GM19239 (cell line): ENCODE measurements at regions not wholly inside any gene's neighbourhood (a gene's known extent, or its start where the extent isn't known, plus 50 kb on each side); places are given as distances from the start of the nearest gene placed in this dataset.
"Not testable (repeated sequence)": the region's sequence is repeated elsewhere in the genome, so short reads cannot be mapped to it uniquely, and the experiment has no call there.

Experiments
- DNase-seq: peaks from one replicate; pipeline ENCODE4 v3.0.0; 2011; ENCODE audit warnings: low spot score; ENCODE audit not compliant: insufficient read length
- FAIRE-seq: peaks from 2 replicates; lab custom pipeline; 2011; peaks lifted over from hg19 to GRCh38; lab: Jason Lieb, UNC

DNA sequence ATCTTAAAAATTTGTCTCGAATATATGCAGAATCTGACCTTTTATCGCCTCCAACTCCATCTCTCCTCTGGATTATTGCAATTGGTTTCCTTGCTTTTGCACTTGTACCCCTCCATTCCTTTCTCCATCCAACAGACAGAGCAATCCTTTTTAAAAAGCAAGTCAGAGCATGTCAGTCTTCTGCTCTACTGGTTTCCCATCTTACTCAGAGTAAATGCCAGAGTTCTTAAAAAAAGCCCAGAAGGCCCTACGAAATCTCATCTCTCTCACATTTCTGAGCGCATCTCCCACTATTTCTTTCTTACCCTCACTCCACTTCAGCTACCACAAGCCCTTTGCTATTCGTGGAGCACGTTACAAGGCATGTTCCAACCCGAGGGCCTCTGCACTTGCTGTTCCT is 236.9 kb upstream of the DDHD1 start:
- DNase-seq: no peak
- no peak for FAIRE-seq

GRCh38 chr14:53389202-53389601 is 236.1 kb upstream of the DDHD1 start:
- FAIRE-seq (no peak), DNase-seq (no peak)

DNA sequence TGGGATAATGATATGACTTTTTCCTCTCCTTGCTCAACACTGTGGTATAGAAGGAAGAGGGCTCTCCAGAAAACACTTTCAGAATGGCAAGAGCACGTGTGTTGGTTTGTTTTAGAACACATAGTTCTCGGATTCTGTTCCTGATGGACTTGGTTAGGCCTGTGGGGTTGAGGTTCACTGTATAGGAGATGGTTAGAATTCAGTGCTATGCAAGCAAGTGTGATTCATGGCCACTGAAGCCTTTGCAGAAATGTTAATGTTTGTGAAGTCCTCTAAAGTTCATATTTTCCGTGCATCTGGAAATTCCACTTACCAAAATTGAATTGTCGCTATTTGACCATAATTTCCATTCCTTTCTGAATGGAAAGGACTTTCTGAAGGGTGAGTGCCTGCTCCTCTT is 233.2 kb upstream of the DDHD1 start:
- FAIRE-seq (no peak), DNase-seq (no peak)

DNA sequence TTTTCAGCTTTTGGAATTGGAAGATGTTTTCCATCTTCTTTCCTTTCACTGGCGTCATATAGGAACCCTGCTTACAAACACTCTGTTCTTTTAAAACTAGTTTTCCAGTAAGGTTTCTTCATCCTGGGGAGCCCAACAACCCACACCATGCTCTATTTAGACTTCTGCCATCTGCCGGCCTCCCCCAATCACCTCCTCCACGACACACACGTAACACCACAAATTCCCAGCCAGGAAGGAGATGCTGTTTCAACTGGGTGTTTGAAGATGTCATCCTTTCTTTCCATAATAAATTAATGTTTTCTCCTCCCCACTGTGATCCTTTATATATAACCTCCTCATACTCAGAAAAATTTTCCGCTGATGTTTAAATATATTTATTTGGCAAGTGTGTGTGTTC is 231.4 kb upstream of the DDHD1 start:
- FAIRE-seq: no peak
- no peak for DNase-seq

DNA sequence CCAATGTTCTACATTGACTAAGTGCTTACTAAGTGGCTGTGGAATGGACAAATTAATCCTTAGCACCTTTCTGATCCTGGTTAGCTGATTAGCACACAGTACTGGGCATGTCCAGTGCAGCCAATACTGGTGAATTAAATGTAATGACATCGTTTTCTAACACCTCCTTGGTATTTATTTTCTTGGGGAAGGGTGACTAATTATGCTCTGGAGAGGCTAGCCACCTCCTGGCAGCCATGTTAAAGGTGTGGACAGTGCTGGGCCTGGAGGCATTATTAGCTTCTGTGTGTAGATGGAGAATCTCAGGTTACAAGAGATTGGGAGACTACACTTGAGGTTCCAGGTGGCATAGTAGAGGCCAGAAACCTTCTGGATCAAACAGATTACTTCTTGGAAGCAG is 230.9 kb upstream of the DDHD1 start:
- no peak for FAIRE-seq
- DNase-seq: no peak

- no peak for FAIRE-seq
- DNase-seq: no peak
These were observed 228.8 kb upstream of the DDHD1 start for GRCh38 chr14:53381895-53382294.

DNA sequence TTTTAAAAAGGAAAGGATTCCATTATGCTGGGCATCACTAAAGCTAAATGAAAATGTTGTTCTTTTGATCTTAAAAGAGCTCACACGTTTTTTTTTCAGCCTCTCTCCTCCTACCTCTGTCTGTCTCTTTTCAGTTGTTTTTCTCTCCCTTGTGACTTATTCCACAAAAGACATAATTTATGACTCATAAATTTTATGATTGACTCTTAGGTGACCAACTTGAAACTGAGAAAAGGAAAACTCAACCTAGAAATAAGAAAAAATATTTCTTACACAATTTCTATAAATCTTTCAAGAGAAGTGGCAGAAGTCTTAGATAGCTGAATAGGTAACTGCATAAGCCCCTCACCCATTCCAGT is 227.7 kb upstream of the DDHD1 start:
- no peak for FAIRE-seq

GRCh38 chr14:53380052-53380866 is 227.1 kb upstream of the DDHD1 start:
- FAIRE-seq: no peak

More for the DNA sequence above, 227.7 kb upstream of the DDHD1 start:
- DNase-seq: no peak

DNA sequence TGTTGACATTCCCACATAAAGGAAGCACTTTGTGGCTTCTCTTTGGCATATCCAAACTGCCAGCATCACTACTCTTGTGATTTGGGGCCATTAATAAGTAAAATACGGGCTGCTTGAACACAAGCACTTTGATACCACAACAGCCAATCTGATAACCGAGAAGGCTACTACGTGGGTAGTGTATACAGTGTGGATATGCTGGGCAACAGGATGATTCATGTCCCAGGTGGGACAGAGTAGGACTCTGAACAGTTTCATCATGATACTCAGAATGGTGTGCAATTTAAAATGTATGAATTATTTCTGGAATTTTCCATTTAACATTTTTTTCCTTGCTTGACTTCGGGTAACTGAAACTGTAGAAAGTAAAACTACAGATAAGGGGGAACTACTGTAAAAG is 225.0 kb upstream of the DDHD1 start:
- no peak for FAIRE-seq
- DNase-seq: no peak

More at GRCh38 chr14:53380052-53380866, 227.1 kb upstream of the DDHD1 start:
- DNase-seq: no peak

- DNase-seq (no peak), FAIRE-seq (no peak)
These were observed 222.9 kb upstream of the DDHD1 start for GRCh38 chr14:53376064-53376463.

DNA sequence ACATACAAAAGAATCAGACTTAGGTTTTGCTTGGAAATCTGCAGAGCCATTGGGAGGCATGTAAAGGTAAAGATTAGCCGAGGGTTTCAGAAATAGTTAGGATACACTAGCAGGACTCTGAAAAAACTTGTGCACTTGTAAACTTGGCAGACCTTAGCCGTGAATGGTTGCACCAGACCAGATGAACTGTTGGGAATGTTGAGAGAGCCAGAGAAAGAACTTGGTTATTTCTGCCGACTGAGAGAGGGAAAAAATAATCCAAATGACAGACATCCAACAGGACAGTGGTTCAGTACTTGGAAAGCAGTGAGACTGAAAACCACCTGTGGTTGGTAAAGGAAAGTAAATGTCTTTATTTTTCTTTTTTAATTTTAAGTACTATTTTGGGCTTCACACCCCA is 222.5 kb upstream of the DDHD1 start:
- FAIRE-seq (no peak), DNase-seq (no peak)

DNA sequence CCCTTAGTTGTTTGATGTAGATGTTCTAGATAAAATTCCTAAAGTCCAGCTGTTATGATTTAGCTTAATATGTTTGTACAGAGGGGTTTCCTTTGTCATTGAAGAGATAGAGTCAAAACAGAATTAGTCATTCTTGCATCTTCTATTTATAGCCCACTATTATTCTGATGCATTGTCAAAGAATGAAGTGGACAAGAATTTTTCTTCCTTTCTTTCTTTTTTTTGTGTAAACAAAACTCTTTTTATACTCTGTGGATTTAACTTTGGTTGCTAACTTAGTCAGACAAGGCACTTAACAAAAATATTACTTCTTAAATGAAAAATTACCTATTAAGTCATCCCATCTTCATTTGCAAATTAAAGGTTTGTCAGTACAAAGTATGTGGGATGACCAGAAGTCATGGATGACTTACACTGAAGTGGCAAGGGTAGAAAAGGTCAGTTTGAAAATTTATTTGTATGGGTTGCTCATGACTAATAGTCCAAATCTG is 215.6 kb upstream of the DDHD1 start:
- no peak for FAIRE-seq

GRCh38 chr14:53368066-53368465 is 214.9 kb upstream of the DDHD1 start:
- DNase-seq: no peak
- FAIRE-seq: no peak

More for the DNA sequence above, 215.6 kb upstream of the DDHD1 start:
- DNase-seq: no peak

DNA sequence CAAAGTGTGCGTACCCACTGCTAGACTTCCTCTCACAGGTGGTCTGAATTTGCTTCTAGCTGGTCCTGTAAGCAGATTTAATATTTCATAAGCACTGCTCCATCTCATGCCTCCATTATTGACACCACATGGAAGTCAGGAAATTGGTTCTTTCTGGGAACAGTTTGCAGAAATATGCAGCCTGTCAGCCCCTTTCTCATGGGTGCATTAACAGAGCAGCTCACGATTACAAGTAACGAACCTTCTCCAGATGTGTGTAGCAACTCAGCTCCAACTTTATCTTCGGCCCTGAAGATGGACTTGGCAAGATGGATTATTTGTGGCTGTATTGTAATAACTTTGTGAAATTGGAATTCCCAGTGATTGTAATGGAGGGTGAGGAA is 214.5 kb upstream of the DDHD1 start:
- DNase-seq (no peak), FAIRE-seq (no peak)

- DNase-seq: no peak
- FAIRE-seq: no peak
These were observed 212.5 kb upstream of the DDHD1 start for GRCh38 chr14:53365486-53366130.

- not testable (repeated sequence) for FAIRE-seq
These were observed 209.8 kb upstream of the DDHD1 start for GRCh38 chr14:53362916-53363315.

GRCh38 chr14:53360829-53361228 is 207.7 kb upstream of the DDHD1 start:
- DNase-seq (no peak), FAIRE-seq (no peak)

More at GRCh38 chr14:53362916-53363315, 209.8 kb upstream of the DDHD1 start:
- DNase-seq: not testable (repeated sequence)

GRCh38 chr14:53358166-53358565 is 205.0 kb upstream of the DDHD1 start:
- FAIRE-seq (no peak), DNase-seq (no peak)

DNA sequence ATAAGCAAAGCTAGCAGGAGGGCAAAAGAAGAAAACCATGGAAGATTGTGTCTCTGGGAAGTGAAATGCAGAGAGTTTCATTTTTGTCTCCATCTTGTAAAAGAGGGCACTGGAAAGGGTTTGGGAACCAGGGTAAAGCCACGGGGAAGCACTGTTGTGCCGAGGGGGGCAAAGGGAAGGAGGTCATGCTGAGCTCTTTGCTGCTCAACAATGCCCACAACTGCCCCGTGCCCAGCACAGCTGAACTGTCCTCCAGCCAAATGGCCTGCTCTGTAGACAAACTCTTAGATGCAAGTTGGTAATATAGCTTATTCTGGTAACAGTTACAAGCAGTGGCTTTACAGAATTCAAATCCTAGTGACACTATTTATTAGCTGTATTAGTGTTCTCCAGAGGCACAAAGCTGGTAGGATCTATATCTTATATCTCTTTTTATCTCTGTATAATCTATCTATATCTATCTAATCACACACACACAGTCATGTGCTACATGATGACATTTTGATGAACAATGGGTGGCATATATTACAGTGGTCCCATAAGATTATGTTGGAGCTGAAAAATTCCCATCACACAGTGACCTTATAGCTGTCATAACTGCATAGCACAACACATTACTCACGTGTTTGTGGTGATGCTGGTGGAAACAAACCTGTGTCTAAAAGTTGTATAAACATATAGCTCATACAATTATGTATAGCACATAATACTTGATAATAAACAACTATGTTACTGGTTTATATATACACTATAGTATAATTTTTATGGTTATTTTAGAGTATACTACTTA is 203.4 kb upstream of the DDHD1 start:
- FAIRE-seq (no peak), DNase-seq (no peak)

GRCh38 chr14:53355581-53356112 is 202.5 kb upstream of the DDHD1 start:
- FAIRE-seq (no peak), DNase-seq (no peak)

DNA sequence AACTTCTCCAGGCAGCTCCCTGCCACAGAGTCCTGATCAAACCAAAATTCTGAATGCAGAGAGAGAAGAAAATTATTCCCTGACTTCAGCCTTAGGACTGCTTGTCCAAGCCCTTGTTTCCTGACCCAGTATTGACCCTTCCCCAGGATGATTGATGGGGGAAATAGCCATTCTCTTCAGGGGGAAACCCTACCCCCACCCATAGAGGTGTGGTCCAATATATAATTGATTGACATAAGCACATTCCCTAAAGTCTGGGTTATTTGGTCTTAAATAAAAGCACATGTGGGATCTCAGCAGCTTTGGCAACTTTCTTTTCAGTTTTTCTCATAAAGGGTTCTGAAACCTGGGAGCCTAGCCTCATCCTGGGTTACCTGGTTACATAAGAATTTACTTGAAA is 201.2 kb upstream of the DDHD1 start:
- DNase-seq: no peak
- no peak for FAIRE-seq
